Activated T-cell treated with anti-CD3 and anti-CD28 coated beads, Interleukin-2, amount 50 U/mL, for 4 hours (primary cell): ENCODE measurements at regions not wholly inside any gene's neighbourhood (a gene's known extent, or its start where the extent isn't known, plus 50 kb on each side); places are given as distances from the start of the nearest gene placed in this dataset.

Experiments
- ATAC-seq, 2 donors: fragments of 200-7000 bp; cut with Tn5 transposase; one replicate each; pipeline ENCODE4 v1.10.0; 2021
- DNase-seq: peaks from one replicate; pipeline ENCODE4 v3.0.0-alpha.2; 2020
- H3K27me3 Mint-ChIP-seq: one replicate; pipeline ENCODE4 v1.8.0; 2021; ENCODE audit warnings: low read depth, mixed read lengths
- H3K36me3 Mint-ChIP-seq: one replicate; pipeline ENCODE4 v1.8.0; 2022; ENCODE audit warnings: mixed read lengths; ENCODE audit not compliant: insufficient read depth
- H3K4me1 Mint-ChIP-seq: one replicate; pipeline ENCODE4 v1.8.0; 2021; ENCODE audit warnings: low read depth, mixed read lengths
- H3K4me3 Mint-ChIP-seq: one replicate; pipeline ENCODE4 v1.8.0; 2021; ENCODE audit warnings: mild to moderate bottlenecking, moderate library complexity, mixed read lengths
- H3K9me3 Mint-ChIP-seq: one replicate; pipeline ENCODE4 v1.8.0; 2021; ENCODE audit warnings: mixed read lengths

DNA sequence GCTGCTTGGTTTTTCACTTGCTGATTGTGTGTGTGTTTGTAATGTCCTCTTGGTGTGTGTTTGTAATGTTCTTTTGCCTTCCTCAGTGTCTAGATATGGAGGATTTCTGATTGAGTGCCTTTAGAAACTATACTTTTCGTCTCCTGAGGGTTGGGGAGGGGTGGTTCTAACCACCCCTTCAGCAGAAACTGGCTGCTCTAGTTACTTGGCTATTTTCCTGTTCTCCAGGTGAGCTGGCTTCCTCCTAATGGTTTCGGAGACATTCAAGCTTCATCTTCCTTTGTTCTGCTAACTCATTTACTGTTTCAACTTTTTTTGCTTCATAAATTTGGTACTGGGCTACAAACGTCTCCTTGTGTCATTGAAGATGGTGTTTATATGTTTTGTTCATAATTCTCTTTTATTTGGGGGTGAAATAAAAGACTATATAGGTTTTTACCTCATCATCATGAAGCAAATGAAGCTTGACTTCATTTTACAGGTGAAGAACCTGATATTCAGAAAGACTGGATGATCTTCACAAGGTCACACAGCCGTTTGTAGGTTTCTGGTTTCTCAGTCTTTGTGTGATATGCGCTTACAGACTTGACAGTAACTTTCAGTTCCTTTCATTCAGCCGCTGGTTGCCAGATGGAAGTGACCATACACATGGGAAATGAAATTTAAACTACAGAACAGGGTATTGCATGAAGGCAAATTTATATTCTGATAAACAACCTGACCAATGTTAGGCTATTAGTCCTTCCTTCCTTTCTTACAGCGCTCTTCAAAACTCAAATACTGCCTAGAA lies 238.5 kb downstream of the GALR1 start:
- DNase-seq = no peak
- H3K9me3 Mint-ChIP-seq = no peaks in the 10 kb centered on the region
- H3K4me1 Mint-ChIP-seq = no peaks in the 10 kb centered on the region
- H3K27me3 Mint-ChIP-seq = peaks cover 5% of the 10 kb centered on the region
- H3K36me3 Mint-ChIP-seq = no peaks in the 10 kb centered on the region
- H3K4me3 Mint-ChIP-seq = no peak overlapping the region
- ATAC-seq = no peak

DNA sequence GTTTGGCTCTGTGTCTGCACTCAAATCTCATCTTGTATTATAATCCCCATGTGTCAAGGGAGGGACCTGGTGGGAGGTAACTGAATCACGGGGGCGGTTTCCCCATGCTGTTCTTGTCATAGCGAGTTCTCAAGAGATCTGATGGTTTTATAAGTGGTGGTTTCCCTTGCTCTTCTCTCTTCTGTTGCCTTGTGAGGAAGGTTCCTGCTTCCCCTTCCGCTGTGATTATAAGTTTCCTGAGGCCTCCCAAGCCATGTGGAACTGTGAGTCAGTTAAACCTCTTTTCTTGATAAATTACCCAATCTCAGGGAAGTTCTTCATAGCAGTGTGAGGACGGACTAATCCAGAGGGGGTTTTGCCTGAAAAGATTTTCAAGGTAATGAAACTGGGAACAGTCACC lies 245.4 kb downstream of the GALR1 start:
- H3K36me3 Mint-ChIP-seq = no peaks in the 10 kb centered on the region
- no peaks in the 10 kb centered on the region for H3K4me1 Mint-ChIP-seq
- no peak for DNase-seq
- no peaks in the 10 kb centered on the region for H3K9me3 Mint-ChIP-seq
- H3K4me3 Mint-ChIP-seq = no peak overlapping the region
- peak in 1 of 2 donors; percentile 43 for ATAC-seq
- no peaks in the 10 kb centered on the region for H3K27me3 Mint-ChIP-seq

DNA sequence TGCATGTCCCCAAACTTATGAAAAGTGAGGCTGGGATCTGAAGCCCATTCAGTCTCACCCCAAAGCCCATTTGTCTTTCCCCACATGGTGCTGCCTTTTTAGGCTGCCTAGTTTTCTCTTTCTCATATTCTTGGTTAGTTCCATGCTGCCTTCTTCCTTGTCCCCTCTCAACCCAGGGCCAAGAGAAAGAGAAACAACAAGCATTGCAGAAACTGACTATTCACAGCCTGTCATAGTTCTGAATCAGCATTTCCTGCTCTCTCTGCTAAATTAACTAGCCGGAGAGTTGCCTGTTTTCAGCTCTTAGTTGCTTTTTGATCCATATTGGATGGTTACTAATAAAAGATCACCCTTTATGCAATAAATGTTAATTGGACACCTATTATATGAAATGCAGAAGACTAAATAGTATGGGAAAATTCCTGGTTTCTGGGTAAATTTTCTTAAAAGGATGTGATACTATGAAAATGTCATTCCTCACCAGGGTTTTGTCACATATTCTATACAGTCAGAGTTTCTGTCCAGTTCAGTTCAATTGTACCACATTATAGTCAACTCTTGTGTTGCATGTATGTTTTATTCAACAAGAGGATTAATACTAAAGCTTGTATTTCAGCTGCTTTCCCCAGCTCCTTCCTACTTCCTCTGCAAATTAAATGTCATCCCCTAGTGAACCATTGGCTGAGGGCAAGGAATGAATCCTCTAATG lies 246.5 kb downstream of the GALR1 start:
- no peak overlapping the region for H3K4me3 Mint-ChIP-seq
- DNase-seq = no peak
- no peaks in the 10 kb centered on the region for H3K9me3 Mint-ChIP-seq
- H3K36me3 Mint-ChIP-seq = no peaks in the 10 kb centered on the region
- no peak for ATAC-seq
- no peaks in the 10 kb centered on the region for H3K27me3 Mint-ChIP-seq
- H3K4me1 Mint-ChIP-seq = no peaks in the 10 kb centered on the region

GRCh38 chr18:77501266-77501665 lies 251.6 kb downstream of the GALR1 start:
- DNase-seq (no peak), ATAC-seq (no peak)
- H3K27me3 Mint-ChIP-seq = peaks cover 8% of the 10 kb centered on the region
- no peaks in the 10 kb centered on the region for H3K9me3 Mint-ChIP-seq
- no peaks in the 10 kb centered on the region for H3K4me1 Mint-ChIP-seq
- no peaks in the 10 kb centered on the region for H3K36me3 Mint-ChIP-seq
- no peak overlapping the region for H3K4me3 Mint-ChIP-seq

DNA sequence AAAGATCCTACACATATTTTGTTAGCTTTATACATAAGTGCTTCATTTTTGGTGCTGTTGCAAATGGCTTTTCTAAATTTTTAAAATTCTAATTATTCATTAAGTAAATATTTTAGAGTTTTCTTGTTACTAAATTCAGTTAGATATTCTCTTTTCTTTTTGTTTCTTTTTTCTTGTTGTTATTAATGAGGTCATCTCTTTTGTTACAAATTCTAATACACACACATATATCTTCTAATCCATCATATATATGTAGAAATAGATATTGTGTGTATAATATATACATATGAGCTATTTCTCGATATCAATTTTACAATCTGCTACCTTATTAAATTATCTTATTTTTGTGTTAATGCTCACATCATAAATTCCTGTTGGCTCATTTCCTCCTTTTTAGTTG lies 255.9 kb downstream of the GALR1 start:
- Mint-ChIP-seq H3K27me3 (peaks cover 15% of the 10 kb centered on the region), H3K9me3 (peaks cover 4% of the 10 kb centered on the region), H3K4me3 (no peak overlapping the region), H3K36me3 (no peaks in the 10 kb centered on the region), H3K4me1 (no peaks in the 10 kb centered on the region)
- ATAC-seq (no peak), DNase-seq (no peak)

DNA sequence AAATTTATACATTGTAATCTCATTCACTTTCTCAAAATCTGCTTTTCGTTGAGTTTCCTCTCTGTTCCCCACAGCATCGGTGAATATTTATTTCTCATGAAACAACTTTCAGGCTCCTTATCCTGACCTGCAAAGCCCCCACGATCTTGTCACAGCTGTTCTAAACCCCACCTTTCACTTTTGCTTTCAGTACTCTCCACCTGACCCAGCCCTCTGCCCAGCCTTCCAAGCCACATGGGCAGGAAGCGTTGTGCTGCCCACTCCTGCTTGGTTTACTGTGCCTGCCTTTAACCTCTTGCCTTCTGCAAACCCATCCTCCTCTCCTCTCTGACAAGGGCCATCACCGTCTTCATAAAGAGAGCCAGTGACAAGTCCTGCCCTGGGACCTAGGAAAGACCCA lies 262.5 kb downstream of the GALR1 start:
- Mint-ChIP-seq H3K36me3 (no peaks in the 10 kb centered on the region), H3K4me3 (no peak overlapping the region), H3K9me3 (peaks cover 12% of the 10 kb centered on the region), H3K27me3 (peaks cover 6% of the 10 kb centered on the region), H3K4me1 (peaks cover 2% of the 10 kb centered on the region)
- ATAC-seq (no peak), DNase-seq (no peak)

DNA sequence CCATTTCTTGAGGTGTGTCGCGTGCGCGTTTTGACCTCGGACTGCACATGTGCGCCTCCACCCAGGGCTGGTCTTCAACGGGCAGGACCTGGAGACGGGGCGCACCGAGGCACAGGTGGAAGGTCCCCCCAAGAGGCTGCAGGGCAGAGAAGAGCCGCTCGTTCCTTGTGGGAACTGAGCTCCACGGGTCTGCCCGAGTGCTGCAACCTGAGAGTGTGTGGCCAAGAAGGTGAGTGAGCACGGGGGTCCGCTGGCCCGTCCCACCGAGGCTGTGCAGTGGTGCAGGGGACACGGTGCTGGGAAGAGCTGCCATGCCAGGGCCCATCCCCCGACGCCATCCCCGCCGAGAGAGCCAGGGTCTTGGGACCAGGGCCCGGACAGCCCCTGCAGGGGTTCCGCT lies 268.3 kb downstream of the GALR1 start:
- Mint-ChIP-seq H3K27me3 (peaks cover 5% of the 10 kb centered on the region), H3K9me3 (peaks cover 8% of the 10 kb centered on the region), H3K4me1 (no peaks in the 10 kb centered on the region), H3K36me3 (no peaks in the 10 kb centered on the region), H3K4me3 (no peak overlapping the region)
- ATAC-seq (no peak), DNase-seq (no peak)

DNA sequence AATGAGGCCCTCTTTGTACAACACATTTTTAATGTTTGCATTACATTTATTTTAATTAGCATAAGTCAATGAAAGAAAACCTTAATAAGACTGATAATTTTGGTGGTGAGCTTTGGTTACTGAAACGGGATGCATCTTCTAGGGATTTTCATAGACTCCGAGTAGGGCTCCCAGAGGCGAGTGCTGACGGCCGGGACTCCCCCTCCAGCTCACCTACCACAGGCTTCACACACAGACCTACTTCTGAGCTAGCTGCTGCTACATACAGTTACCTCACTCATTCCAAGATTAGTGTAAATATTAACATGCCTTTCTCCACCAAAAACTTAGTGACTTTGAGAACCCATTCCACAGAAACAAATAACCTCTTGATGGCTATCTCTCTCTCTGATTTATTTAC lies 271.1 kb downstream of the GALR1 start:
- H3K4me1 Mint-ChIP-seq = no peaks in the 10 kb centered on the region

GRCh38 chr18:77522051-77522675 lies 272.5 kb downstream of the GALR1 start:
- H3K36me3 Mint-ChIP-seq = no peaks in the 10 kb centered on the region
- H3K4me3 Mint-ChIP-seq = no peak overlapping the region
- H3K4me1 Mint-ChIP-seq = no peaks in the 10 kb centered on the region
- H3K9me3 Mint-ChIP-seq = peaks cover 9% of the 10 kb centered on the region
- H3K27me3 Mint-ChIP-seq = peaks cover 5% of the 10 kb centered on the region
- no peak for DNase-seq
- ATAC-seq = no peak

More for the DNA sequence above, 271.1 kb downstream of the GALR1 start:
- DNase-seq = no peak
- H3K36me3 Mint-ChIP-seq = no peaks in the 10 kb centered on the region
- H3K27me3 Mint-ChIP-seq = peaks cover 5% of the 10 kb centered on the region
- no peak overlapping the region for H3K4me3 Mint-ChIP-seq
- no peak for ATAC-seq
- H3K9me3 Mint-ChIP-seq = no peaks in the 10 kb centered on the region

DNA sequence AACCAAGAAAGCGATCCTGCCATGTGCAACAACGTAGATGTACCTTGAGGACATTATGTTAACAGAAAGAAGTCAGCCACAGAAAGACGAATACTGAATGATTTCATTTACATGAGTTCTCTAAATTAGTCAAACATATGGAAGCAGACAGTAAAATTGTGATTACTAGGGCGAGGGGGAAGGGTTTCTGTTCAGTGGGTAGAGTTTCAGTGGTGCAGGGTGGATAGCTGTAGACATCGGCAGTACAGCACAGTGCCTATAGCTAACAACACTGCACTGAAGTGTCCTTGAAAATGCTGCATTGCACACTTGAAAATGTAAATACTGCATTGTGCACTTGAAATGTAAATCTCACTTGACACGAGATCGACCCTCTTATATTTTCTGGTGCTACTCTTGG lies 275.3 kb downstream of the GALR1 start:
- DNase-seq (no peak), ATAC-seq (peak in 1 of 2 donors; percentile 73)
- H3K4me3 Mint-ChIP-seq = no peak overlapping the region
- no peaks in the 10 kb centered on the region for H3K36me3 Mint-ChIP-seq
- H3K9me3 Mint-ChIP-seq = peaks cover 9% of the 10 kb centered on the region
- H3K4me1 Mint-ChIP-seq = no peaks in the 10 kb centered on the region
- peaks cover 5% of the 10 kb centered on the region for H3K27me3 Mint-ChIP-seq

GRCh38 chr18:77526962-77527361 lies 277.3 kb downstream of the GALR1 start:
- Mint-ChIP-seq H3K27me3 (peaks cover 2% of the 10 kb centered on the region), H3K36me3 (no peaks in the 10 kb centered on the region), H3K4me3 (no peak overlapping the region), H3K9me3 (peaks cover 9% of the 10 kb centered on the region), H3K4me1 (no peaks in the 10 kb centered on the region)
- no peak for ATAC-seq
- no peak for DNase-seq

DNA sequence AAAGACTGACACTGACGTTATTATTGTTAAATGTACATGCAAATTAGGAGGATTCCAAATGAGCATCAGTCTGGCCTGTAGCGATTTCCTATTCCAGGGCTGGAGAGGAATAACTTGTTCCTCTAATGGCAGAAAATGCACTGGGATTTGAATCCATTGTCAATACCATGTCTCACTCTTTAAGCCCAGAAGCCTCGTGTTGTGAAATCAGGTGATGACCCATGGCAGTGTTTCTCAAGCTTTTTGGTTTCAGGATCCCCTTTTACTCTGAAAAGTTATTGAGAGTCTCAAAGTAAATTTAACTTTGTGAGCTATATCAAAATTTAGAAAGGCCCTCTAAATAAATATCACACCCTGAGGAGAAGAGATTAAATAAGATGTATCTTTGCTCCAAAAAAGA lies 279.2 kb downstream of the GALR1 start:
- Mint-ChIP-seq H3K27me3 (peaks cover 3% of the 10 kb centered on the region), H3K9me3 (peaks cover 9% of the 10 kb centered on the region), H3K4me3 (no peak overlapping the region), H3K4me1 (no peaks in the 10 kb centered on the region), H3K36me3 (no peaks in the 10 kb centered on the region)
- no peak for DNase-seq
- no peak for ATAC-seq

- H3K4me1 Mint-ChIP-seq = no peaks in the 10 kb centered on the region
- ATAC-seq = no peak
- DNase-seq = no peak
- peaks cover 3% of the 10 kb centered on the region for H3K27me3 Mint-ChIP-seq
- no peak overlapping the region for H3K4me3 Mint-ChIP-seq
- no peaks in the 10 kb centered on the region for H3K36me3 Mint-ChIP-seq
- H3K9me3 Mint-ChIP-seq = peaks cover 9% of the 10 kb centered on the region
Observed at GRCh38 chr18:77529492-77530176, 280.0 kb downstream of the GALR1 start.

GRCh38 chr18:77530732-77531131 lies 281.1 kb downstream of the GALR1 start:
- DNase-seq = no peak
- H3K9me3 Mint-ChIP-seq = peaks cover 9% of the 10 kb centered on the region

More at GRCh38 chr18:77530732-77531131, 281.1 kb downstream of the GALR1 start:
- no peak for ATAC-seq
- no peak overlapping the region for H3K4me3 Mint-ChIP-seq
- H3K27me3 Mint-ChIP-seq = peaks cover 3% of the 10 kb centered on the region
- no peaks in the 10 kb centered on the region for H3K36me3 Mint-ChIP-seq
- no peaks in the 10 kb centered on the region for H3K4me1 Mint-ChIP-seq
